GM10248 (cell line): ENCODE measurements at regions not wholly inside any gene's neighbourhood (a gene's known extent, or its start where the extent isn't known, plus 50 kb on each side); places are given as distances from the start of the nearest gene placed in this dataset.

ENCODE experiments used
- CTCF ChIA-PET: fragments of 300-600 bp; sonication (Branson Sonifier 250); formaldehyde crosslinking; extraction: SDS; loops from one replicate; lab custom pipeline; 2021; ENCODE audit warnings: antibody characterized with exemption; lab: Yijun Ruan, JAX
- POLR2A ChIA-PET: fragments of 350-650 bp; sonication (Branson Sonifier 250); formaldehyde crosslinking; extraction: SDS; loops from one replicate; lab custom pipeline; 2020; ENCODE audit warnings: antibody characterized with exemption; lab: Yijun Ruan, JAX
- DNase-seq: peaks from one replicate; pipeline ENCODE4 v3.0.0; 2012; ENCODE audit errors: extremely low spot score
- CTCF ChIP-seq: IDR thresholded peaks from 2 replicates; pipeline ENCODE4 v1.5.1; 2012; ENCODE audit warnings: mild to moderate bottlenecking, low read depth; ENCODE audit errors: extremely low read depth, missing control alignments, control extremely low read depth

GRCh38 chr11:19352771-19353160 lies 112.0 kb upstream of the E2F8 start:
- CTCF ChIA-PET = interaction anchor here (0.7 to 2.8 kb wide), 7 partner anchors 9 to 211 kb away, joined by 3 to 16 read pairs (median 3); no protein-coding TSS in a partner anchor
- POLR2A ChIA-PET = no interaction called here
- no peak for DNase-seq
- no peak for TF ChIP-seq CTCF

- CTCF ChIA-PET = interaction anchor here (1.0 to 2.8 kb wide), 5 partner anchors 12 to 204 kb away, joined by 3 to 16 read pairs (median 3); no protein-coding TSS in a partner anchor
- no peak for DNase-seq
- POLR2A ChIA-PET = no interaction called here
- TF ChIP-seq CTCF = no peak
Observed at GRCh38 chr11:19352072-19352770, 111.5 kb upstream of the E2F8 start.

GRCh38 chr11:19351426-19351825 lies 110.7 kb upstream of the E2F8 start:
- no peak for DNase-seq
- ChIA-PET CTCF (no interaction called here), POLR2A (no interaction called here)
- TF ChIP-seq CTCF = no peak

GRCh38 chr11:19350160-19350559 lies 109.4 kb upstream of the E2F8 start:
- no peak for DNase-seq
- TF ChIP-seq CTCF = no peak
- POLR2A ChIA-PET = no interaction called here
- CTCF ChIA-PET = interaction anchor here (3.0 kb wide), 1 partner anchor 16 kb away, joined by 8 read pairs; no protein-coding TSS in a partner anchor

- DNase-seq = no peak
- TF ChIP-seq CTCF = no peak
- ChIA-PET CTCF (interaction anchor here (1.2 to 3.0 kb wide), 2 partner anchors 15 to 16 kb away, joined by 3 to 8 read pairs; no protein-coding TSS in a partner anchor), POLR2A (no interaction called here)
Observed at GRCh38 chr11:19349340-19350025, 108.7 kb upstream of the E2F8 start.

- ChIA-PET POLR2A (no interaction called here), CTCF (interaction anchor here (0.9 to 3.0 kb wide), 4 partner anchors 18 to 176 kb away, joined by 3 to 8 read pairs (median 4); no protein-coding TSS in a partner anchor)
- TF ChIP-seq CTCF = no peak
- no peak for DNase-seq
Observed at GRCh38 chr11:19347911-19348310, 107.2 kb upstream of the E2F8 start.
